Activated B cell treated with CpG ODN at 0.5 μM for 24 hours (primary cell): ENCODE measurements at regions not wholly inside any gene's neighbourhood (a gene's known extent, or its start where the extent isn't known, plus 50 kb on each side); places are given as distances from the start of the nearest gene placed in this dataset.

Source experiments
- ATAC-seq: fragments of 200-7000 bp; cut with Tn5 transposase; one replicate; pipeline ENCODE4 v1.10.0; 2021; ENCODE audit warnings: low read depth, mild to moderate bottlenecking, moderate library complexity
- CTCF ChIA-PET: fragments of 350-600 bp; sonication (Branson Sonifier 250); formaldehyde crosslinking; loops from one replicate; lab custom pipeline; 2021; ENCODE audit warnings: antibody characterized with exemption; lab: Charles Lee
- POLR2A ChIA-PET: fragments of 350-600 bp; sonication (Branson Sonifier 250); formaldehyde crosslinking; loops from one replicate; lab custom pipeline; 2021; ENCODE audit warnings: antibody characterized with exemption; lab: Charles Lee
- DNase-seq: peaks from one replicate; pipeline ENCODE4 v3.0.0; 2022
- H3K27ac Mint-ChIP-seq: one replicate; pipeline ENCODE4 v1.8.0; 2020; ENCODE audit warnings: mixed read lengths
- H3K27me3 Mint-ChIP-seq: one replicate; pipeline ENCODE4 v1.8.0; 2021; ENCODE audit warnings: mixed read lengths
- H3K36me3 Mint-ChIP-seq: one replicate; pipeline ENCODE4 v1.8.0; 2021; ENCODE audit warnings: low read depth, mixed read lengths
- H3K4me1 Mint-ChIP-seq: one replicate; pipeline ENCODE4 v1.8.0; 2021; ENCODE audit warnings: mixed read lengths
- H3K4me3 Mint-ChIP-seq: one replicate; pipeline ENCODE4 v1.8.0; 2020; ENCODE audit warnings: mild to moderate bottlenecking, mixed read lengths
- H3K9me3 Mint-ChIP-seq: one replicate; pipeline ENCODE4 v1.8.0; 2020; ENCODE audit warnings: mixed read lengths
- CTCF ChIP-seq: fragments of 200-600 bp; IDR thresholded peaks from one replicate; pipeline ENCODE4 v1.8.0; 2022; ENCODE audit warnings: antibody characterized with exemption, mild to moderate bottlenecking
- intact Hi-C: fragments of 100-400 bp; cut with micrococcal nuclease; formaldehyde crosslinking; loops from one replicate; pipeline ENCODE4 v1.15.1; 2024

GRCh38 chr2:239500574-239501550, 100.0 kb upstream of the HDAC4 start:
- no peak for DNase-seq

GRCh38 chr2:239499726-239500573, 99.1 kb upstream of the HDAC4 start:
- DNase-seq, result no peak
- no peak for ATAC-seq
- CTCF ChIA-PET, result no interaction called here
- H3K36me3 Mint-ChIP-seq, result no peaks in the 10 kb centered on the region
- TF ChIP-seq CTCF, result no peak
- H3K9me3 Mint-ChIP-seq, result peaks cover 5% of the 10 kb centered on the region
- H3K27me3 Mint-ChIP-seq, result peaks cover 19% of the 10 kb centered on the region
- H3K4me1 Mint-ChIP-seq, result no peaks in the 10 kb centered on the region
- POLR2A ChIA-PET, result no interaction called here
- H3K27ac Mint-ChIP-seq, result no peak overlapping the region
- intact Hi-C loops, result no loop called here
- no peak overlapping the region for H3K4me3 Mint-ChIP-seq

More at GRCh38 chr2:239500574-239501550, 100.0 kb upstream of the HDAC4 start:
- no peaks in the 10 kb centered on the region for H3K36me3 Mint-ChIP-seq
- ChIA-PET POLR2A (no interaction called here), CTCF (no interaction called here)
- no peak overlapping the region for H3K4me3 Mint-ChIP-seq
- intact Hi-C loops, result no loop called here
- no peak for ATAC-seq
- no peak overlapping the region for H3K27ac Mint-ChIP-seq
- TF ChIP-seq CTCF, result no peak
- no peaks in the 10 kb centered on the region for H3K4me1 Mint-ChIP-seq
- H3K9me3 Mint-ChIP-seq, result peaks cover 5% of the 10 kb centered on the region
- peaks cover 12% of the 10 kb centered on the region for H3K27me3 Mint-ChIP-seq

GRCh38 chr2:239498981-239499634, 98.3 kb upstream of the HDAC4 start:
- peaks cover 23% of the 10 kb centered on the region for H3K27me3 Mint-ChIP-seq
- POLR2A ChIA-PET, result no interaction called here
- peaks cover 5% of the 10 kb centered on the region for H3K9me3 Mint-ChIP-seq
- H3K27ac Mint-ChIP-seq, result no peak overlapping the region
- ATAC-seq (no peak), DNase-seq (no peak)
- no peak for TF ChIP-seq CTCF
- H3K36me3 Mint-ChIP-seq, result no peaks in the 10 kb centered on the region
- intact Hi-C loops, result no loop called here
- H3K4me1 Mint-ChIP-seq, result no peaks in the 10 kb centered on the region
- CTCF ChIA-PET, result no interaction called here
- no peak overlapping the region for H3K4me3 Mint-ChIP-seq

GRCh38 chr2:239498576-239498975, 97.8 kb upstream of the HDAC4 start:
- intact Hi-C loops, result no loop called here
- CTCF ChIA-PET, result no interaction called here
- H3K27me3 Mint-ChIP-seq, result peaks cover 23% of the 10 kb centered on the region

More at GRCh38 chr2:239498576-239498975, 97.8 kb upstream of the HDAC4 start:
- POLR2A ChIA-PET, result no interaction called here
- ATAC-seq (no peak), DNase-seq (no peak)
- Mint-ChIP-seq H3K36me3 (no peaks in the 10 kb centered on the region), H3K4me1 (no peaks in the 10 kb centered on the region), H3K27ac (no peak overlapping the region), H3K4me3 (no peak overlapping the region), H3K9me3 (peaks cover 5% of the 10 kb centered on the region)
- no peak for TF ChIP-seq CTCF
